ENCODE measurements at regions not wholly inside any gene's neighbourhood (a gene's known extent, or its start where the extent isn't known, plus 50 kb on each side); places are given as distances from the start of the nearest gene placed in this dataset.
"Not testable (repeated sequence)": the region's sequence is repeated elsewhere in the genome, so short reads cannot be mapped to it uniquely, and the experiment has no call there.

DNA sequence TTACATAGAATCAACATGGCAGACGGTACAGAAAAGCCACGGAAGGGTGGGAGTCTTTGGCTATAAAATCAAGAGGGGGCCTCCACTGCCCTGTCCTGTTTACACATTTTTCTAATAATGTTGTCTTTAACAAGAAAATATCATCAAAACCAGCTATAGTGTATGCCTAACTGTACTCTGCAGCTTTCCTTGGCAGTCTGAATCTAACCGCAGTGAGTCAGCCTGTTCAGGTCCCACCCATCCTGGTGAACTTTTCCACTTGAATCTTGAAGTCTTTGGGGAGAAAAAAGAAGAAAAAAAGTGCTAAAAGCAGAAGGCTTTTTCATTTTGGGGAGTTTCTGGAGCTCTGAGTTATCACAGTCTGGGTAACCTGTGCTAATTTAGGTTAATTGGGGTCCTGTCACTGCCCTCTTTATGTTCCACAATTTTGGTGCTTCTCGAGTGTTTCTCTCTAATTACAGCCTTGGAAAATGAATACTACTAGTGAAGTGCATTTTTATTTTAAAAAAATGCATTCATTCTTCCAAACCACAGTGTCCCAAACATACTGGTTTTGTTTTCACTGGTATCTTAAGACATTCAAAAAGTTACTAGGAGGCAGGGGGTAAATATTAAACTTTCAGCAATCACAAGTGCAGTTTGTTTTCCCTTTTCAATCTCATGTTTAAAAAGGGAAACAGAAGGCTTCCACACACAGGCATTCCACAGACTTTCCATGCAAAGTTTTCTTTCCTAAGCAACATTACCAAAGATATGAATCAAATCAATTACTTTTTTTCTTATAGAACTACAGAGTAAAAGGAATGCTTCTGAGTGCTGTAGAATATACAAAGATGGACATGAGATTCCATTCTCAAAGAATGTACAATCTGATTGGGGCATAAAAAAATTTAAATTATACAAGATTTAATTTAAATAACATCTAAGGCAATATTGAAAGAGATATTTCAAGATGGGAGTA is 86.8 kb upstream of the SEC22B start:
- H3K4me1 ChIP-seq (ENCODE audit: insufficient read depth, low read length, poor library complexity, severe bottlenecking); H2AFZ ChIP-seq (ENCODE audit: low read length); H3K9me2 ChIP-seq (replicated peaks; ENCODE audit: low read depth, low read length); H3K27me3 ChIP-seq (ENCODE audit: insufficient read depth, low read length, poor library complexity, severe bottlenecking); H3K9ac ChIP-seq (ENCODE audit: low read depth, low read length, poor library complexity, severe bottlenecking); H3K9me3 ChIP-seq (ENCODE audit: insufficient read depth, low read depth, low read length); H3F3A ChIP-seq (ENCODE audit: low read depth); H3K4me3 ChIP-seq (ENCODE audit: low read length, poor library complexity, severe bottlenecking); H4K20me1 ChIP-seq (ENCODE audit: insufficient read depth, low read length, poor library complexity, severe bottlenecking); H3K36me3 ChIP-seq (ENCODE audit: insufficient read depth, low read length); H3K79me2 ChIP-seq (ENCODE audit: insufficient read depth, low read length); H3K4me2 ChIP-seq (ENCODE audit: low read depth, low read length, poor library complexity, severe bottlenecking): not testable (repeated sequence)

GRCh38 chr1:120257778-120258105 is 81.4 kb upstream of the SEC22B start:
- not testable (repeated sequence) for H3K4me2 ChIP-seq (ENCODE audit: low read depth, low read length, poor library complexity, severe bottlenecking); H3K4me3 ChIP-seq (ENCODE audit: low read length, poor library complexity, severe bottlenecking); H4K20me1 ChIP-seq (ENCODE audit: insufficient read depth, low read length, poor library complexity, severe bottlenecking); H3K79me2 ChIP-seq (ENCODE audit: insufficient read depth, low read length); H3K4me1 ChIP-seq (ENCODE audit: insufficient read depth, low read length, poor library complexity, severe bottlenecking); H3K36me3 ChIP-seq (ENCODE audit: insufficient read depth, low read length); H2AFZ ChIP-seq (ENCODE audit: low read length); H3K27me3 ChIP-seq (ENCODE audit: insufficient read depth, low read length, poor library complexity, severe bottlenecking); H3K9me3 ChIP-seq (ENCODE audit: insufficient read depth, low read depth, low read length); H3F3A ChIP-seq (ENCODE audit: low read depth); H3K9ac ChIP-seq (ENCODE audit: low read depth, low read length, poor library complexity, severe bottlenecking); H3K9me2 ChIP-seq (replicated peaks; ENCODE audit: low read depth, low read length)

GRCh38 chr1:120257064-120257777 is 80.9 kb upstream of the SEC22B start:
- not testable (repeated sequence) for H3K9me3 ChIP-seq (ENCODE audit: insufficient read depth, low read depth, low read length); H3F3A ChIP-seq (ENCODE audit: low read depth); H3K79me2 ChIP-seq (ENCODE audit: insufficient read depth, low read length); H3K9me2 ChIP-seq (replicated peaks; ENCODE audit: low read depth, low read length); H3K4me1 ChIP-seq (ENCODE audit: insufficient read depth, low read length, poor library complexity, severe bottlenecking); H4K20me1 ChIP-seq (ENCODE audit: insufficient read depth, low read length, poor library complexity, severe bottlenecking); H3K9ac ChIP-seq (ENCODE audit: low read depth, low read length, poor library complexity, severe bottlenecking); H3K4me2 ChIP-seq (ENCODE audit: low read depth, low read length, poor library complexity, severe bottlenecking); H3K27me3 ChIP-seq (ENCODE audit: insufficient read depth, low read length, poor library complexity, severe bottlenecking); H3K36me3 ChIP-seq (ENCODE audit: insufficient read depth, low read length); H2AFZ ChIP-seq (ENCODE audit: low read length); H3K4me3 ChIP-seq (ENCODE audit: low read length, poor library complexity, severe bottlenecking)

DNA sequence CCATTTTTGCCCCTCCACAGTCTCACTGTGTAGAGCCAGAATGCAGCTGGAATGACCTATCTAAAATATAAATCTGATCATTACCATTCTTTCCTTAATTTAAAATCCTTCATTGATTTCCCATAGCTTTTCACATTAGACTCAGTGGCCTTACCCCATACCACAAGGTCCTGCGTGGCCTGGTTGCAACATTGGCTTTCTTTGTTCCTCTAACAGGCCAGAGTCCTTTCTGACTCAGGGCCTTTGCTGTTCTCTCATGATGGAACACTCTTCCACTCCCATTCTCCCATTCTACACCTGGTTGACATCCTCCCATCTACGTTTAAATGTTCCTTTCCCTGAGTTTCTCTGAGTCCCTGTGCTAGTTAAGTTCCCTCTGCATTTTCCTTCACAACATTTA is 74.4 kb upstream of the SEC22B start:
- H2AFZ ChIP-seq (ENCODE audit: low read length); H3K9ac ChIP-seq (ENCODE audit: low read depth, low read length, poor library complexity, severe bottlenecking); H4K20me1 ChIP-seq (ENCODE audit: insufficient read depth, low read length, poor library complexity, severe bottlenecking); H3K79me2 ChIP-seq (ENCODE audit: insufficient read depth, low read length); H3K4me2 ChIP-seq (ENCODE audit: low read depth, low read length, poor library complexity, severe bottlenecking); H3K36me3 ChIP-seq (ENCODE audit: insufficient read depth, low read length); H3K27me3 ChIP-seq (ENCODE audit: insufficient read depth, low read length, poor library complexity, severe bottlenecking); H3K9me3 ChIP-seq (ENCODE audit: insufficient read depth, low read depth, low read length); H3F3A ChIP-seq (ENCODE audit: low read depth); H3K4me3 ChIP-seq (ENCODE audit: low read length, poor library complexity, severe bottlenecking); H3K9me2 ChIP-seq (replicated peaks; ENCODE audit: low read depth, low read length); H3K4me1 ChIP-seq (ENCODE audit: insufficient read depth, low read length, poor library complexity, severe bottlenecking): not testable (repeated sequence)

GRCh38 chr1:120248726-120249427 is 72.6 kb upstream of the SEC22B start:
- H3K9me2 ChIP-seq (replicated peaks; ENCODE audit: low read depth, low read length); H3K4me2 ChIP-seq (ENCODE audit: low read depth, low read length, poor library complexity, severe bottlenecking): not testable (repeated sequence)

GRCh38 chr1:120248203-120248602 is 71.9 kb upstream of the SEC22B start:
- not testable (repeated sequence) for H4K20me1 ChIP-seq (ENCODE audit: insufficient read depth, low read length, poor library complexity, severe bottlenecking); H3K4me2 ChIP-seq (ENCODE audit: low read depth, low read length, poor library complexity, severe bottlenecking); H3F3A ChIP-seq (ENCODE audit: low read depth); H3K36me3 ChIP-seq (ENCODE audit: insufficient read depth, low read length); H3K9me2 ChIP-seq (replicated peaks; ENCODE audit: low read depth, low read length); H3K9ac ChIP-seq (ENCODE audit: low read depth, low read length, poor library complexity, severe bottlenecking); H3K4me3 ChIP-seq (ENCODE audit: low read length, poor library complexity, severe bottlenecking); H3K4me1 ChIP-seq (ENCODE audit: insufficient read depth, low read length, poor library complexity, severe bottlenecking); H2AFZ ChIP-seq (ENCODE audit: low read length); H3K9me3 ChIP-seq (ENCODE audit: insufficient read depth, low read depth, low read length); H3K79me2 ChIP-seq (ENCODE audit: insufficient read depth, low read length); H3K27me3 ChIP-seq (ENCODE audit: insufficient read depth, low read length, poor library complexity, severe bottlenecking)

More at GRCh38 chr1:120248726-120249427, 72.6 kb upstream of the SEC22B start:
- not testable (repeated sequence) for H3K9me3 ChIP-seq (ENCODE audit: insufficient read depth, low read depth, low read length); H2AFZ ChIP-seq (ENCODE audit: low read length); H3K4me1 ChIP-seq (ENCODE audit: insufficient read depth, low read length, poor library complexity, severe bottlenecking); H3K27me3 ChIP-seq (ENCODE audit: insufficient read depth, low read length, poor library complexity, severe bottlenecking); H4K20me1 ChIP-seq (ENCODE audit: insufficient read depth, low read length, poor library complexity, severe bottlenecking); H3K9ac ChIP-seq (ENCODE audit: low read depth, low read length, poor library complexity, severe bottlenecking); H3K79me2 ChIP-seq (ENCODE audit: insufficient read depth, low read length); H3F3A ChIP-seq (ENCODE audit: low read depth); H3K36me3 ChIP-seq (ENCODE audit: insufficient read depth, low read length); H3K4me3 ChIP-seq (ENCODE audit: low read length, poor library complexity, severe bottlenecking)

DNA sequence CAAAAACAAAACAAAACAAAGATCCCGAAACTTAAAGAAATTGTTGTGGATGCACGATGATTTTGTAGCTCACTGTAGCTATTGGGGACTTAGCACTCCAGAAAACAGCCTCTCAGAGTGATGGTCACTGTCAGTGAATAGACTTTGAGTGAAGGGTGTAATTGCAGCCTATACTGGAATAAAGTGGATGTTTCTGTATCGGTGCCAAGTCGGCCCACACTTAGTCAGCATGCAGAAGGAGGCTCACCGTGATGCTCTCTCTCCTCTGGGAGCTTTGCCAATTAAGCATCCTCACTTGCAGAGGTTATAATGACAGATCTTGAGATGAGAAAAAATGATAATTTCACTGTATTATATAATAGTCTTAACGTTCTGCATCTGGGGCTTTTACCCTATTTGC is 67.5 kb upstream of the SEC22B start:
- not testable (repeated sequence) for H3K4me1 ChIP-seq (ENCODE audit: insufficient read depth, low read length, poor library complexity, severe bottlenecking); H3K4me2 ChIP-seq (ENCODE audit: low read depth, low read length, poor library complexity, severe bottlenecking); H3K9ac ChIP-seq (ENCODE audit: low read depth, low read length, poor library complexity, severe bottlenecking); H3F3A ChIP-seq (ENCODE audit: low read depth); H3K27me3 ChIP-seq (ENCODE audit: insufficient read depth, low read length, poor library complexity, severe bottlenecking); H3K36me3 ChIP-seq (ENCODE audit: insufficient read depth, low read length); H3K79me2 ChIP-seq (ENCODE audit: insufficient read depth, low read length); H3K9me2 ChIP-seq (replicated peaks; ENCODE audit: low read depth, low read length); H4K20me1 ChIP-seq (ENCODE audit: insufficient read depth, low read length, poor library complexity, severe bottlenecking); H3K4me3 ChIP-seq (ENCODE audit: low read length, poor library complexity, severe bottlenecking); H2AFZ ChIP-seq (ENCODE audit: low read length); H3K9me3 ChIP-seq (ENCODE audit: insufficient read depth, low read depth, low read length)

Measured in Loucy (cell line).